Gastroesophageal sphincter (tissue), 3 donors: ENCODE measurements at regions not wholly inside any gene's neighbourhood (a gene's known extent, or its start where the extent isn't known, plus 50 kb on each side); places are given as distances from the start of the nearest gene placed in this dataset.

ENCODE experiments used
- EP300 ChIP-seq: sonication (generic); formaldehyde crosslinking; IDR thresholded peaks from one replicate; pipeline ENCODE4 v1.6.1; 2017; ENCODE audit warnings: antibody characterized with exemption, mild to moderate bottlenecking
- POLR2A ChIP-seq, 2 donors: fragments of 450-650 bp; IDR thresholded peaks; one replicate each; pipeline ENCODE4 v1.6.1; 2017; ENCODE audit warnings: antibody characterized with exemption in 2 of 2, mild to moderate bottlenecking in 2 of 2, moderate library complexity in 1 of 2
- POLR2AphosphoS5 ChIP-seq: sonication (generic); formaldehyde crosslinking; IDR thresholded peaks from one replicate; pipeline ENCODE4 v1.6.1; 2017; ENCODE audit warnings: antibody characterized with exemption
- TF ChIP-seq, protein P1 (sequence below), 4 experiments: fragments of 200-600 bp in 2 of 4; fragments of 450-650 bp in 2 of 4; sonication (generic) in 1 of 4; IDR thresholded peaks; one replicate each; pipeline ENCODE4 v1.5.1; 2017 to 2019; ENCODE audit warnings: antibody characterized with exemption in 4 of 4, mild to moderate bottlenecking in 2 of 4, moderate library complexity in 2 of 4

DNA sequence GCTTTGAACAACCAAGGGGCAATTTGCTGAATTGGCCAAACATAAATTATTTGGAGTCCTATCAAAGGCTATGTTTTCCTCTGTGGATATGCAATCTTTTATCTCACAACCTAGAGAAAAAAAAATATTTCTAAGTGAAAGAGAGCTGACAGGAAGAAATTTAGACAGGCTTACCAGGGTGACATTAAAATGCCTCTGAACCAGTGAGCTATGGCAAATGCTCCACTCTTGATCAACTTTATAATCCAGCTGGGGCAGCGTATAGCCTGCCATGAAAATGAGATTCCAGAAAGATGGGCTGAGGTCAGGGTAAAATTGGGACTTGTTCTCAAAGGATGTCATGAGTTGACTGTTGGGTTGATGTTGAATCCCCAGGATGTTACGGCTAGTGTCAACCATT lies 399.3 kb upstream of the TRPC7 start:
- TF ChIP-seq POLR2A (IDR thresholded peaks at IDR 0.05) (no peak), EP300 (no peak), POLR2AphosphoS5 (no peak)
- TF ChIP-seq, protein P1, sequence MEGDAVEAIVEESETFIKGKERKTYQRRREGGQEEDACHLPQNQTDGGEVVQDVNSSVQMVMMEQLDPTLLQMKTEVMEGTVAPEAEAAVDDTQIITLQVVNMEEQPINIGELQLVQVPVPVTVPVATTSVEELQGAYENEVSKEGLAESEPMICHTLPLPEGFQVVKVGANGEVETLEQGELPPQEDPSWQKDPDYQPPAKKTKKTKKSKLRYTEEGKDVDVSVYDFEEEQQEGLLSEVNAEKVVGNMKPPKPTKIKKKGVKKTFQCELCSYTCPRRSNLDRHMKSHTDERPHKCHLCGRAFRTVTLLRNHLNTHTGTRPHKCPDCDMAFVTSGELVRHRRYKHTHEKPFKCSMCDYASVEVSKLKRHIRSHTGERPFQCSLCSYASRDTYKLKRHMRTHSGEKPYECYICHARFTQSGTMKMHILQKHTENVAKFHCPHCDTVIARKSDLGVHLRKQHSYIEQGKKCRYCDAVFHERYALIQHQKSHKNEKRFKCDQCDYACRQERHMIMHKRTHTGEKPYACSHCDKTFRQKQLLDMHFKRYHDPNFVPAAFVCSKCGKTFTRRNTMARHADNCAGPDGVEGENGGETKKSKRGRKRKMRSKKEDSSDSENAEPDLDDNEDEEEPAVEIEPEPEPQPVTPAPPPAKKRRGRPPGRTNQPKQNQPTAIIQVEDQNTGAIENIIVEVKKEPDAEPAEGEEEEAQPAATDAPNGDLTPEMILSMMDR (IDR thresholded peaks at IDR 0.05) = no peak
